Progenitor cell of endocrine pancreas (in vitro differentiated cells): ENCODE measurements at regions not wholly inside any gene's neighbourhood (a gene's known extent, or its start where the extent isn't known, plus 50 kb on each side); places are given as distances from the start of the nearest gene placed in this dataset.
A peak's percentile ranks its signal among the peaks of the same experiment; 100 is the strongest.

Source experiments
- DNase-seq: peaks from one replicate; pipeline ENCODE4 v3.0.0; 2021; ENCODE audit warnings: low spot score; ENCODE audit not compliant: unreplicated experiment
- H3K27ac Mint-ChIP-seq: 2 replicates; pipeline ENCODE4 v1.8.0; 2021; ENCODE audit warnings: mild to moderate bottlenecking, moderate library complexity, mixed read lengths
- H3K27me3 Mint-ChIP-seq: 2 replicates; pipeline ENCODE4 v1.8.0; 2021; ENCODE audit warnings: mixed read lengths
- H3K36me3 Mint-ChIP-seq: 2 replicates; pipeline ENCODE4 v1.8.0; 2022; ENCODE audit warnings: mixed read lengths; ENCODE audit not compliant: insufficient read depth
- H3K4me1 Mint-ChIP-seq: 2 replicates; pipeline ENCODE4 v1.8.0; 2021; ENCODE audit warnings: low read depth, mixed read lengths
- H3K4me3 Mint-ChIP-seq: 2 replicates; pipeline ENCODE4 v1.8.0; 2021; ENCODE audit warnings: low read depth, mild to moderate bottlenecking, moderate library complexity, mixed read lengths
- H3K9me3 Mint-ChIP-seq: 2 replicates; pipeline ENCODE4 v1.8.0; 2021; ENCODE audit warnings: low read depth, mixed read lengths
- CTCF ChIP-seq: fragments of 200-600 bp; sonication (generic); IDR thresholded peaks from one replicate; pipeline ENCODE4 v1.5.0; 2021; ENCODE audit warnings: antibody characterized with exemption, mild to moderate bottlenecking; ENCODE audit not compliant: unreplicated experiment

- H3K4me1 Mint-ChIP-seq, result peaks cover 16% of the 10 kb centered on the region
- no peak overlapping the region for H3K27ac Mint-ChIP-seq
- no peak for DNase-seq
- no peaks in the 10 kb centered on the region for H3K36me3 Mint-ChIP-seq
- no peaks in the 10 kb centered on the region for H3K27me3 Mint-ChIP-seq
- no peak overlapping the region for H3K4me3 Mint-ChIP-seq
- H3K9me3 Mint-ChIP-seq, result no peaks in the 10 kb centered on the region
- no peak for TF ChIP-seq CTCF
Measured at GRCh38 chr7:46424934-46425333, 503.9 kb upstream of the IGFBP3 start.

- no peaks in the 10 kb centered on the region for H3K9me3 Mint-ChIP-seq
Measured at GRCh38 chr7:46421441-46422230, 500.6 kb upstream of the IGFBP3 start.

GRCh38 chr7:46414946-46415345 lies 493.9 kb upstream of the IGFBP3 start:
- Mint-ChIP-seq H3K4me1 (peaks cover 14% of the 10 kb centered on the region), H3K27ac (peak overlapping the region; percentile 24), H3K4me3 (no peak overlapping the region), H3K9me3 (peaks cover 3% of the 10 kb centered on the region), H3K27me3 (no peaks in the 10 kb centered on the region), H3K36me3 (no peaks in the 10 kb centered on the region)
- DNase-seq, result no peak
- no peak for TF ChIP-seq CTCF

More at GRCh38 chr7:46421441-46422230, 500.6 kb upstream of the IGFBP3 start:
- no peak overlapping the region for H3K27ac Mint-ChIP-seq
- TF ChIP-seq CTCF, result no peak
- H3K27me3 Mint-ChIP-seq, result no peaks in the 10 kb centered on the region
- DNase-seq, result no peak
- no peaks in the 10 kb centered on the region for H3K36me3 Mint-ChIP-seq
- no peak overlapping the region for H3K4me3 Mint-ChIP-seq
- H3K4me1 Mint-ChIP-seq, result peaks cover 19% of the 10 kb centered on the region

- Mint-ChIP-seq H3K4me1 (peaks cover 10% of the 10 kb centered on the region), H3K4me3 (no peak overlapping the region), H3K27ac (no peak overlapping the region), H3K9me3 (peaks cover 3% of the 10 kb centered on the region), H3K27me3 (no peaks in the 10 kb centered on the region), H3K36me3 (no peaks in the 10 kb centered on the region)
- no peak for DNase-seq
- no peak for TF ChIP-seq CTCF
Measured at GRCh38 chr7:46411236-46411635, 490.2 kb upstream of the IGFBP3 start.

GRCh38 chr7:46407125-46407524 lies 486.1 kb upstream of the IGFBP3 start:
- Mint-ChIP-seq H3K27me3 (no peaks in the 10 kb centered on the region), H3K9me3 (peaks cover 2% of the 10 kb centered on the region), H3K27ac (no peak overlapping the region), H3K36me3 (no peaks in the 10 kb centered on the region), H3K4me1 (no peaks in the 10 kb centered on the region), H3K4me3 (no peak overlapping the region)
- TF ChIP-seq CTCF, result no peak
- no peak for DNase-seq
